Heart left ventricle (tissue), 13 donors: ENCODE measurements at regions not wholly inside any gene's neighbourhood (a gene's known extent, or its start where the extent isn't known, plus 50 kb on each side); places are given as distances from the start of the nearest gene placed in this dataset.

Source experiments
- CTCF ChIP-seq, 12 donors: fragments of 200-600 bp; sonication (generic) in 4 of 12; IDR thresholded peaks; one replicate each; pipeline versions ENCODE4 v1.5.0 to v1.8.0; 2018 to 2022; ENCODE audit warnings: antibody characterized with exemption in 12 of 12, mild to moderate bottlenecking in 5 of 12
- POLR2A ChIP-seq, 2 donors: fragments of 450-650 bp; IDR thresholded peaks; one replicate each; pipeline ENCODE4 v1.6.1; 2017; ENCODE audit warnings: antibody characterized with exemption in 2 of 2, mild to moderate bottlenecking in 2 of 2, moderate library complexity in 2 of 2
- donor health status: ischemic (EF 13 %, LVEDD 7.1; RV severe dilation, severe dysfunction).
- donor health status: DM: no; HTN: yes; CAD: no.
- donor health status: DM: no; HTN: no; CAD: no.
- donor health status: ischemic (EF 25% LVEDD 6.9; RV normal size, moderate dysfunction).
- donor health status: ischemic (EF 25% LVEDD 5.7; RV mildly dilated, moderate dysfunction).
- donor health status: ischemic (EF 35%, LVEDD 5.7; RV mildly dilated, moderate dysfunction).
- donor health status: nonischemic (EF 11% LVEDD 7.7; RV severe dilation, severe dysfunction).
- donor health status: DM: yes; HTN: yes; CAD: no.
- donor health status: PGD.
- donor health status: ischemic (EF 29% LVEDD 5.4; RV normal size, mild dysfunction).
- donor health status: nonischemic (EF 23%, LVEDD 6.1; RV moderate dilation, normal function).

DNA sequence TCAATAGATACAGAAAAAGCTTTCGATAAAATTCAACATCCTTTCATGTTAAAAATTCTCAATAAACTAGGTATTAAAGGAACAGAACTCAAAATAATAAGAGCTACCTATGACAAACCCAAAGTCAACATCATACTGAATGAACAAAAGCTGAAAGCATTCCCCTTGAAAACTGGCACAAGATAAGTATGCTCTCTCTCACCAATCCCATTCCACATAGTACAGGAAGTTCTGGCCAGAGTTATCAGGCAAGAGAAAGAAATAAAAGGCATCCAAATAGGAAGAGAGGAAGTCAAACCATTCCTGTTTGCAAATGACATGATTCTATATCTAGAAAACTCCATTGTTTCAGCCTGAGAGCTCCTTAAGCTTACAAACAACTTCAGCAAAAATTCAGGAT, 1145.8 kb upstream of the DDX18 start:
- no peak for TF ChIP-seq POLR2A (IDR thresholded peaks at IDR 0.05)
- no peak for TF ChIP-seq CTCF (IDR thresholded peaks at IDR 0.05)
